HepG2 (cell line): ENCODE measurements at regions not wholly inside any gene's neighbourhood (a gene's known extent, or its start where the extent isn't known, plus 50 kb on each side); places are given as distances from the start of the nearest gene placed in this dataset.

ENCODE experiments used
- ATAC-seq: fragments of 200-7000 bp; cut with Tn5 transposase; 3 replicates; pipeline ENCODE4 v1.9.1; 2020; ENCODE audit warnings: mild to moderate bottlenecking, moderate library complexity
- BruUV-seq: library from RNA; stranded (reverse); fragments of 400-500 nt; replicated peaks from 2 replicates; lab custom pipeline; 2021; lab: Mats Ljungman, UMichigan
- CTCF ChIA-PET: fragments of 300-600 bp; formaldehyde crosslinking; extraction: SDS; loops from one replicate; lab custom pipeline; 2021; ENCODE audit warnings: low total read pairs, inconsistent platforms, low intra/inter-chr PET ratio; lab: Yijun Ruan, JAX
- POLR2A ChIA-PET: fragments of 350-600 bp; sonication (Branson Sonifier 250); formaldehyde crosslinking; loops from one replicate; lab custom pipeline; 2020; ENCODE audit warnings: antibody characterized with exemption, inconsistent platforms; lab: Yijun Ruan, JAX
- DNase-seq: peaks from one replicate; pipeline ENCODE4 v3.0.0-alpha.2; 2015; ENCODE audit warnings: low spot score
- FAIRE-seq: peaks from 3 replicates; lab custom pipeline; 2011; peaks lifted over from hg19 to GRCh38; lab: Jason Lieb, UNC
- H2AFZ ChIP-seq: one replicate; pipeline ENCODE4 v1.6.1; 2011; ENCODE audit warnings: low read length, inconsistent platforms
- H3K27ac ChIP-seq: fragments of 300-600 bp; 3 replicates; pipeline ENCODE4 v1.8.0; 2011; ENCODE audit warnings: mixed run types, mild to moderate bottlenecking, mixed read lengths, low read length, inconsistent platforms; ENCODE audit not compliant: insufficient read depth; ENCODE audit errors: extremely low read length
- H3K27me3 ChIP-seq, 2 experiments: fragments of 200-600 bp in 1 of 2; 2 replicates in 1 of 2; 3 replicates in 1 of 2; pipeline versions ENCODE4 v1.6.0 to v1.8.0; 2011; ENCODE audit warnings: low read length in 2 of 2, mild to moderate bottlenecking in 2 of 2, moderate library complexity in 2 of 2, inconsistent platforms in 1 of 2; ENCODE audit not compliant: insufficient read depth in 2 of 2, control insufficient read depth in 1 of 2
- H3K36me3 ChIP-seq, 2 experiments: fragments of 200-600 bp in 1 of 2; replicated peaks in 1 of 2; 2 replicates in 1 of 2; 3 replicates in 1 of 2; pipeline versions ENCODE4 v1.5.1 to v1.8.0; 2011; ENCODE audit warnings: low read length in 2 of 2, inconsistent platforms in 1 of 2; ENCODE audit not compliant: insufficient read depth in 2 of 2, control insufficient read depth in 1 of 2
- H3K4me1 ChIP-seq: 2 replicates; pipeline ENCODE4 v1.5.1; 2012; ENCODE audit warnings: low read length, inconsistent platforms; ENCODE audit not compliant: insufficient read depth
- H3K4me2 ChIP-seq: 2 replicates; pipeline ENCODE4 v1.6.0; 2011; ENCODE audit warnings: low read depth, low read length, inconsistent platforms
- H3K4me3 ChIP-seq, 3 experiments: fragments of 200-600 bp in 1 of 3; sonication (generic), shearing (Covaris generic) in 1 of 3; replicated peaks in 1 of 3; 2 replicates each; pipeline ENCODE4 v1.5.1; 2011 to 2016; ENCODE audit warnings: low read length in 3 of 3, inconsistent platforms in 2 of 3, low read depth in 2 of 3, mild to moderate bottlenecking in 2 of 3, control low read depth in 1 of 3, mixed read lengths in 1 of 3; ENCODE audit not compliant: insufficient read depth in 1 of 3
- H3K79me2 ChIP-seq: one replicate; pipeline ENCODE4 v1.6.1; 2011; ENCODE audit warnings: low read length, inconsistent platforms; ENCODE audit not compliant: insufficient read depth
- H3K9ac ChIP-seq: 2 replicates; pipeline ENCODE4 v1.6.0; 2011; ENCODE audit warnings: mild to moderate bottlenecking, low read depth, low read length, inconsistent platforms; ENCODE audit not compliant: insufficient read depth
- H3K9me3 ChIP-seq: 2 replicates; pipeline ENCODE4 v1.5.1; 2012; ENCODE audit warnings: mild to moderate bottlenecking, low read length
- H4K20me1 ChIP-seq: 2 replicates; pipeline ENCODE4 v1.6.0; 2011; ENCODE audit warnings: inconsistent platforms, mild to moderate bottlenecking, low read length, moderate library complexity; ENCODE audit not compliant: insufficient read depth
- ASH2L ChIP-seq: fragments of 300-600, 200-600 bp; sonication (generic); IDR thresholded peaks from 2 replicates; pipeline ENCODE4 v1.7.0; 2017; ENCODE audit warnings: low read depth, mild to moderate bottlenecking, moderate library complexity, mixed read lengths, low read length; ENCODE audit not compliant: insufficient read length
- ATM ChIP-seq: fragments of 450-650 bp; IDR thresholded peaks from 2 replicates; pipeline ENCODE4 v1.7.1; 2017; ENCODE audit warnings: mild to moderate bottlenecking, borderline replicate concordance
- FOXA3 ChIP-seq: IDR thresholded peaks from 2 replicates; pipeline ENCODE4 v1.6.1; 2016; ENCODE audit warnings: missing genetic modification reagents, missing compliant biosample characterization
- HNRNPLL ChIP-seq: fragments of 200-400 bp; formaldehyde crosslinking; IDR thresholded peaks from 2 replicates; pipeline ENCODE4 v1.6.1; 2017; ENCODE audit warnings: mild to moderate bottlenecking, low read depth, low read length; ENCODE audit not compliant: poor library complexity, severe bottlenecking
- RFX5 ChIP-seq: IDR thresholded peaks from 2 replicates; pipeline ENCODE4 v1.6.1; 2011; ENCODE audit warnings: low read depth, low read length, improper control_type of control experiment
- RORA ChIP-seq: sonication (generic); formaldehyde crosslinking; IDR thresholded peaks from 2 replicates; pipeline ENCODE4 v1.5.0; 2020; ENCODE audit warnings: mild to moderate bottlenecking, missing genetic modification reagents, moderate library complexity
- SMAD3 ChIP-seq: sonication (generic); formaldehyde crosslinking; IDR thresholded peaks from 2 replicates; pipeline ENCODE4 v1.4.0; 2020; ENCODE audit warnings: missing genetic modification reagents
- TBX2 ChIP-seq: sonication (generic); formaldehyde crosslinking; IDR thresholded peaks from 2 replicates; pipeline ENCODE4 v1.5.0; 2020; ENCODE audit warnings: missing genetic modification reagents, mild to moderate bottlenecking, borderline replicate concordance
- ZNF138 ChIP-seq: sonication (generic); formaldehyde crosslinking; IDR thresholded peaks from 2 replicates; pipeline ENCODE4 v1.5.0; 2020; ENCODE audit warnings: mild to moderate bottlenecking, low read depth, missing genetic modification reagents
- ZNF230 ChIP-seq: sonication (generic); formaldehyde crosslinking; IDR thresholded peaks from 2 replicates; pipeline ENCODE4 v1.4.0; 2020; ENCODE audit warnings: mild to moderate bottlenecking, missing genetic modification reagents
- ZNF326 ChIP-seq: sonication (generic); formaldehyde crosslinking; IDR thresholded peaks from 2 replicates; pipeline ENCODE4 v1.4.0; 2020; ENCODE audit warnings: missing genetic modification reagents, borderline replicate concordance
- ZNF629 ChIP-seq: sonication (generic); formaldehyde crosslinking; conservative IDR thresholded peaks from 2 replicates; pipeline ENCODE4 v1.5.0; 2020; ENCODE audit warnings: missing genetic modification reagents
- ZNF772 ChIP-seq: sonication (generic); formaldehyde crosslinking; IDR thresholded peaks from 2 replicates; pipeline ENCODE4 v1.5.0; 2020; ENCODE audit warnings: mild to moderate bottlenecking, missing genetic modification reagents
- ZNF883 ChIP-seq: sonication (generic); formaldehyde crosslinking; IDR thresholded peaks from 2 replicates; pipeline ENCODE4 v1.5.1; 2020; ENCODE audit warnings: mild to moderate bottlenecking, missing genetic modification reagents; ENCODE audit errors: not compliant biosample characterization
- WGBS: methylation state at CpG from one replicate; pipeline ENCODE4 v1.1.6; 2017; ENCODE audit warnings: low lambda C conversion rate; 5-methylcytosine and 5-hydroxymethylcytosine counted together
- in situ Hi-C: cut with HindIII; loops from 2 replicates; pipeline ENCODE4 v1.10.0; 2017; ENCODE audit warnings: low pct_unique_long_range_greater_than_20kb; ENCODE audit not compliant: extremely low pct_ligation_motif_present
- intact Hi-C: fragments of 100-400 bp; cut with micrococcal nuclease; formaldehyde crosslinking; loops from one replicate; pipeline ENCODE4 v1.10.0; 2022; ENCODE audit not compliant: unreplicated experiment
- TF ChIP-seq, protein P1 (sequence below): sonication (generic); formaldehyde crosslinking; IDR thresholded peaks from 2 replicates; pipeline ENCODE4 v1.8.1; 2023; ENCODE audit warnings: mild to moderate bottlenecking, missing genetic modification reagents, borderline replicate concordance
- TF ChIP-seq, protein P2 (sequence below): sonication (generic); formaldehyde crosslinking; IDR thresholded peaks from 2 replicates; pipeline ENCODE4 v1.9.0; 2022; ENCODE audit warnings: low read depth, missing genetic modification reagents
- TF ChIP-seq, protein P3 (sequence below): sonication (generic); formaldehyde crosslinking; IDR thresholded peaks from 2 replicates; pipeline ENCODE4 v1.5.1; 2020; ENCODE audit warnings: missing genetic modification reagents, mild to moderate bottlenecking, borderline replicate concordance

DNA sequence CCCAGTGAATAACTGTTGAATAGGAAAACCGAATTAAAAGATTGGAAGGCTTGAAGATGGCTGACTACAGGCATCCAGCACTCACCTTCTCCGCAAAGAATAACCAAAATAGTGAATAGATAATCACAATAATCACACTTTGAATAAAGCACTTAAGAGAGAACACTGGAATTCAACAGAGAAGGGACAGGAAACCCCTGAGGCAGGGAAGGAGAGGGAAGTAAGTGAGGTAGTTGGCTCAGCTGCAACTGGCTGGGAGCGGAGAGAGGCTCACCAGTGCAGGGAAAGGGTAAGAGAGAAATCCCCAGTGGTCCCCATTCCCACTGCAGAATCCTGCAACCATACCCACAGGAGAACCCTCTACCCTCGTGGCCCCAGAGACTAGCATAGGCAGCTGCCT is 246.6 kb upstream of the NCKAP5 start (continued):
- TF ChIP-seq RFX5 (no peak), RORA (CRISPR knock-in tag) (no peak)

DNA sequence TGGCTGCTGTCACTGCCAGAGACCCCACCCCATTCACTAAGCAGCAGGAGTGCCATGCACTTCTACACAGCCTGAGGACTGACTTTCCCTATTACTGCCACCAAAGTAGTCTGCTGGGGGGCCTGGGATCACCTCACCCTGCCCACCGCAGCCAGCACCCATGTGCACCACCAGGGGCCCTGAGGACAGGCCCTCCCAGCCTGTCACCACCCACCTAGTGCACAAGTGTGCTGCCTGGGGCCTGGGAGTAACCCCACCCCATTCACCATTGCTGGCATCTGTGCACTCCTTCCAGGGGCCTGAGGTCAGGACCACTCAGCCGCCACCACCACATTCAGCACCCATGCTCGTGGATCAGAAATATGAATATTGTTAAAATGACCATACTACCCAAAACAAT is 247.8 kb upstream of the NCKAP5 start:
- H3K27me3 ChIP-seq: no peaks in the 10 kb centered on the region
- CTCF ChIA-PET: no interaction called here
- no peak for DNase-seq
- BruUV-seq: no TSS peak
- no peak for TF ChIP-seq SMAD3 (CRISPR knock-in tag)
- no peak for TF ChIP-seq ZNF772
- no peak for TF ChIP-seq ZNF230
- TF ChIP-seq, protein P1, sequence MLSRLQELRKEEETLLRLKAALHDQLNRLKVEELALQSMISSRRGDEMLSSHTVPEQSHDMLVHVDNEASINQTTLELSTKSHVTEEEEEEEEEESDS (CRISPR knock-in tag): no peak
- TF ChIP-seq TBX2 (CRISPR knock-in tag): no peak
- TF ChIP-seq HNRNPLL: no peak
- no peak for TF ChIP-seq ATM
- TF ChIP-seq ZNF629 (CRISPR knock-in tag): no peak
- no peak for TF ChIP-seq ZNF883 (CRISPR knock-in tag)
- TF ChIP-seq ASH2L: no peak
- TF ChIP-seq, protein P2, sequence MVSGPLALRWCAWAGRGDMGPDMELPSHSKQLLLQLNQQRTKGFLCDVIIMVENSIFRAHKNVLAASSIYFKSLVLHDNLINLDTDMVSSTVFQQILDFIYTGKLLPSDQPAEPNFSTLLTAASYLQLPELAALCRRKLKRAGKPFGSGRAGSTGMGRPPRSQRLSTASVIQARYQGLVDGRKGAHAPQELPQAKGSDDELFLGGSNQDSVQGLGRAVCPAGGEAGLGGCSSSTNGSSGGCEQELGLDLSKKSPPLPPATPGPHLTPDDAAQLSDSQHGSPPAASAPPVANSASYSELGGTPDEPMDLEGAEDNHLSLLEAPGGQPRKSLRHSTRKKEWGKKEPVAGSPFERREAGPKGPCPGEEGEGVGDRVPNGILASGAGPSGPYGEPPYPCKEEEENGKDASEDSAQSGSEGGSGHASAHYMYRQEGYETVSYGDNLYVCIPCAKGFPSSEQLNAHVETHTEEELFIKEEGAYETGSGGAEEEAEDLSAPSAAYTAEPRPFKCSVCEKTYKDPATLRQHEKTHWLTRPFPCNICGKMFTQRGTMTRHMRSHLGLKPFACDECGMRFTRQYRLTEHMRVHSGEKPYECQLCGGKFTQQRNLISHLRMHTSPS (CRISPR knock-in tag): no peak
- TF ChIP-seq ZNF138 (CRISPR knock-in tag): no peak
- TF ChIP-seq ZNF326 (CRISPR knock-in tag): no peak
- TF ChIP-seq FOXA3 (CRISPR knock-in tag): no peak
- TF ChIP-seq, protein P3, sequence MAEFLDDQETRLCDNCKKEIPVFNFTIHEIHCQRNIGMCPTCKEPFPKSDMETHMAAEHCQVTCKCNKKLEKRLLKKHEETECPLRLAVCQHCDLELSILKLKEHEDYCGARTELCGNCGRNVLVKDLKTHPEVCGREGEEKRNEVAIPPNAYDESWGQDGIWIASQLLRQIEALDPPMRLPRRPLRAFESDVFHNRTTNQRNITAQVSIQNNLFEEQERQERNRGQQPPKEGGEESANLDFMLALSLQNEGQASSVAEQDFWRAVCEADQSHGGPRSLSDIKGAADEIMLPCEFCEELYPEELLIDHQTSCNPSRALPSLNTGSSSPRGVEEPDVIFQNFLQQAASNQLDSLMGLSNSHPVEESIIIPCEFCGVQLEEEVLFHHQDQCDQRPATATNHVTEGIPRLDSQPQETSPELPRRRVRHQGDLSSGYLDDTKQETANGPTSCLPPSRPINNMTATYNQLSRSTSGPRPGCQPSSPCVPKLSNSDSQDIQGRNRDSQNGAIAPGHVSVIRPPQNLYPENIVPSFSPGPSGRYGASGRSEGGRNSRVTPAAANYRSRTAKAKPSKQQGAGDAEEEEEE (CRISPR knock-in tag): no peak
- TF ChIP-seq, all 625 proteins: peak for 0
- H3K4me1 ChIP-seq: no peaks in the 10 kb centered on the region
- no peak overlapping the region for H3K4me2 ChIP-seq
- no peak overlapping the region for H3K27ac ChIP-seq
- FAIRE-seq: no peak
- in situ Hi-C loops (no loop called here), intact Hi-C loops (no loop called here)
- H3K36me3 ChIP-seq: no peaks in the 10 kb centered on the region
- no peak overlapping the region for H3K4me3 ChIP-seq
- no peaks in the 10 kb centered on the region for H4K20me1 ChIP-seq
- H3K9me3 ChIP-seq: no peaks in the 10 kb centered on the region
- 22% methylated on average over 3 of the region's 3 CpGs for WGBS
- ATAC-seq: no peak
- no peak overlapping the region for H3K9ac ChIP-seq
- H3K79me2 ChIP-seq: no peaks in the 10 kb centered on the region
- POLR2A ChIA-PET: no interaction called here
- H2AFZ ChIP-seq: no peak overlapping the region
